ENCODE measurements at regions not wholly inside any gene's neighbourhood (a gene's known extent, or its start where the extent isn't known, plus 50 kb on each side); places are given as distances from the start of the nearest gene placed in this dataset.

GRCh38 chr5:125607018-125607417 lies 816.2 kb upstream of the GRAMD2B start:
- TF ChIP-seq POLR2AphosphoS5 (IDR thresholded peaks at IDR 0.05; ENCODE audit: low read depth, low read length) = no peak
- no peak for TF ChIP-seq POLR2A (IDR thresholded peaks at IDR 0.05; ENCODE audit: low read depth, low read length)
- no peak for TF ChIP-seq TAF1 (IDR thresholded peaks at IDR 0.05; ENCODE audit: borderline replicate concordance, low read depth, low read length)

Measured in GM12892 (cell line).